ENCODE measurements at regions not wholly inside any gene's neighbourhood (a gene's known extent, or its start where the extent isn't known, plus 50 kb on each side); places are given as distances from the start of the nearest gene placed in this dataset.

DNA sequence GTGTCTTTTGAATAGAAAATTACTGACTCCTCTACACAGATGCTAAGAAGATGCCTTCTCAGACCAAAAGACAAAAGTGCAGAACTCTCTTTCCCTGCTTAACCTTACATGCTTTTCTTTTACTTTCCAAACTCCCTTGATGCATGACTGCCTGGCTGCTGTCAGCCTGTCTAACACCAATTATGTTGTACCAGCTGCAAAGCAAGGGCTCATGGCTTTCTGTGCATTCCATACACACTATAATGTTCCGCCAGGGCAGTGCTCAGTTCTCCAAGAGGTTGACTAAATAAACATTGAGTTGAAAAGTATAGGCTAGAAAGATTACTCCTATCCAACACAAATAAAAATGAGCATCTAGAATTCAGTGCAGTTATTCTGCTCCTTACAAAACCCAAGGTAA, 330.4 kb upstream of the NBEA start:
- TF ChIP-seq, protein P1, sequence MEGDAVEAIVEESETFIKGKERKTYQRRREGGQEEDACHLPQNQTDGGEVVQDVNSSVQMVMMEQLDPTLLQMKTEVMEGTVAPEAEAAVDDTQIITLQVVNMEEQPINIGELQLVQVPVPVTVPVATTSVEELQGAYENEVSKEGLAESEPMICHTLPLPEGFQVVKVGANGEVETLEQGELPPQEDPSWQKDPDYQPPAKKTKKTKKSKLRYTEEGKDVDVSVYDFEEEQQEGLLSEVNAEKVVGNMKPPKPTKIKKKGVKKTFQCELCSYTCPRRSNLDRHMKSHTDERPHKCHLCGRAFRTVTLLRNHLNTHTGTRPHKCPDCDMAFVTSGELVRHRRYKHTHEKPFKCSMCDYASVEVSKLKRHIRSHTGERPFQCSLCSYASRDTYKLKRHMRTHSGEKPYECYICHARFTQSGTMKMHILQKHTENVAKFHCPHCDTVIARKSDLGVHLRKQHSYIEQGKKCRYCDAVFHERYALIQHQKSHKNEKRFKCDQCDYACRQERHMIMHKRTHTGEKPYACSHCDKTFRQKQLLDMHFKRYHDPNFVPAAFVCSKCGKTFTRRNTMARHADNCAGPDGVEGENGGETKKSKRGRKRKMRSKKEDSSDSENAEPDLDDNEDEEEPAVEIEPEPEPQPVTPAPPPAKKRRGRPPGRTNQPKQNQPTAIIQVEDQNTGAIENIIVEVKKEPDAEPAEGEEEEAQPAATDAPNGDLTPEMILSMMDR (IDR thresholded peaks at IDR 0.05; ENCODE audit: low read depth, low read length, missing control alignments), result no peak
- no peak for DNase-seq (ENCODE audit: extremely low read depth, low read depth)
- no peak overlapping the region for H3K4me3 ChIP-seq (replicated peaks; ENCODE audit: low read depth, low read length)

DNA sequence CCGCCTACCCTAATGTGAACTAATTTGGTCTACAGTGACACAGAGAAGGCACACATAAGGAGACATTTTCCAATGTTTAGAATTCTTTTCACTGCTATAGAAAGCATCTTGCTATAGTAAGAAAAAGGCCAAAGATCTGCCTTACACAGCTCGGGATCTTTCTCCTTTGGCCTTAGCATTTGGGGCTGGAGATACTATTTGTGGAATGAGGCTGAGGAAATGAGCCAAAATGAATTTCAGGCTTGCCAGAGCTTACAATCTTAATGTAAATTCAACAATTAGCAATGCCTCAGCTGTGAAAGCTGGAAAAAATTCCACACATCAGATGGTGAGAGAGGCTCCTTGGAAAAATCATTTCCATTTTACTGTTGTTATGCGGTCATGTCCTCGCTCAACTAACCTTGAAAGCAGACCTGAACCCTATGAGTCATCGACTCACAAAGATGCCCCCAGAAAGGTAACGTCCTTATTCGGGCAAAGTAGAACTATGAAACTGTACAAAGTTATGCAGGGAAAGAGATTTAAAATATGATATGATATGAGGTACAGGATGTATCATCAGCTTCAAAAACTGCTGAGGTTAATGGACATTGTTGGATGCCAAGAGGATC, 324.5 kb upstream of the NBEA start:
- no peak for DNase-seq (ENCODE audit: extremely low read depth, low read depth)
- TF ChIP-seq, protein P1 (IDR thresholded peaks at IDR 0.05; ENCODE audit: low read depth, low read length, missing control alignments), result no peak
- no peak overlapping the region for H3K4me3 ChIP-seq (replicated peaks; ENCODE audit: low read depth, low read length)

DNA sequence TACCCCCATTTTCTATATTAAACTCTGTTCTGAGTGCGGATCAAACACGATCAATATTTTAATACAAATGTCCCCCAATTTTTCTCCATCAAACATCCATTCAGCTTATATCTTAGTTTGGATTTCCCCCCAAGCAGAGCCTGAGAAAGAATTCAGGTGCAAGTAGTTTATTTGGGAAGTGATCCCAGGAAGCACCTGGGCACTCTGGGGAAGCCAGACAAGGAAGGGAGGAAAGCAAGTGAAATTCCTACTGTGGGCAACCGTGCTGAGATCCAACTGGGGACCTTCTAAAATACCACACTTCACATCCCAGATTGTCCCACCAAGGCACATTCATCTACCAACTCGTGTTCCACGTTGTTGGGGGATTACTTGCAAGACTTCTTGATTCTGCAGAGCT, 323.4 kb upstream of the NBEA start:
- H3K4me3 ChIP-seq (replicated peaks; ENCODE audit: low read depth, low read length), result no peak overlapping the region
- TF ChIP-seq, protein P1 (IDR thresholded peaks at IDR 0.05; ENCODE audit: low read depth, low read length, missing control alignments), result no peak
- no peak for DNase-seq (ENCODE audit: extremely low read depth, low read depth)

DNA sequence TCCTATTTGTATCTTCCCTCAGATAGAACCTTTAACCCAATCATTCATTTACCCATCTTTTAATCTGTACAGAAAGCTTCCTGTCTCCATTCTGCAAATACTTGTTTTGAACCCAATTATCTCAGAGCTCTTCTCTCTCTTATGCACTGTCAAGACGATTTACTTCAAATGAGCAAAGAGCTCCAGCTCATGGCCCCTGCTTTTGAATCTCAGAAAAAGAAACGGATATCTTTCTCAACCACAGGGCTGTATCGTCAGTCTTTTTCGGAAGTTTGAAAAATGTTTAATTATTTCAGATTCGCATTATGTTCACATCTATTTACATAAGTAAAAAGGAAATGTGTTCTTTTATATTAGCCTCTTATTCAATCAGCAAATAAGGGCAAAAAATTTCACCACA, 322.7 kb upstream of the NBEA start:
- DNase-seq (ENCODE audit: extremely low read depth, low read depth), result no peak
- H3K4me3 ChIP-seq (replicated peaks; ENCODE audit: low read depth, low read length), result no peak overlapping the region
- TF ChIP-seq, protein P1 (IDR thresholded peaks at IDR 0.05; ENCODE audit: low read depth, low read length, missing control alignments), result no peak

DNA sequence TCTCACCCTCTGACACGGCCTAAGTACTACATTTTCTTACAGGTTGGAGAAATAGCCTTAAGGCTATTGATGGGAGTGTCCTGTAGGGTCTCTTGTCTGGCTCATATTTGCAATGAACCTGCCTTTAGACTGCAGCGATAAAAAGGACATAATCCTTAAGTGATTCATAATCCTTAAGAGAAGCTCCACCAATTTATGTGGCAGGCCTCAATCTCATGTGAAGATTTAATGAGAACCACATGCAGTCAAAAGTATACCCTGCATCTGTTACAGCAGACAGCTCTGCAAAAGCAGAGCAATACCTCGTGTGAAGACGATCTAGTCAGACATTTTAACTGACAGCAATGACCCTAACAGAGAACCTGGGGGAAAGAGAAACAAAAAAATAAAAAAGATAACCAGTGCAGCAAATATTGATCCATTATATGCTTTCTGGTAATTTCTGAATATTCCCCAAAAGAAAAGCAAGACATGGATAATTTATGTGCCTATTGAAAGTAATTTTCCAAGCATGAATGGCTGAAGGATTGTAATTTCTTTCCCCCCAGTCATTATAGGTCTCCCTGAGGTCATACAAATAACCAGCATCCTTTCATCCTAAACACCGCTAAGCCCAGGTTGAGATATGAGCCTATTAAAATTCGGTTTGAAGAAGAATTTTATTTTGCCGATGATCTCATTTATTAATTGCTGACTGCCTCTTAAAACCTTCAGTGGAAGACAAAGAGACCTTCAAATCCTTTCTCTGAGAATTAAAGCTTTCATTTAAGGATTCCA, 321.8 kb upstream of the NBEA start:
- DNase-seq (ENCODE audit: extremely low read depth, low read depth), result no peak
- no peak overlapping the region for H3K4me3 ChIP-seq (replicated peaks; ENCODE audit: low read depth, low read length)
- TF ChIP-seq, protein P1 (IDR thresholded peaks at IDR 0.05; ENCODE audit: low read depth, low read length, missing control alignments), result no peak

DNA sequence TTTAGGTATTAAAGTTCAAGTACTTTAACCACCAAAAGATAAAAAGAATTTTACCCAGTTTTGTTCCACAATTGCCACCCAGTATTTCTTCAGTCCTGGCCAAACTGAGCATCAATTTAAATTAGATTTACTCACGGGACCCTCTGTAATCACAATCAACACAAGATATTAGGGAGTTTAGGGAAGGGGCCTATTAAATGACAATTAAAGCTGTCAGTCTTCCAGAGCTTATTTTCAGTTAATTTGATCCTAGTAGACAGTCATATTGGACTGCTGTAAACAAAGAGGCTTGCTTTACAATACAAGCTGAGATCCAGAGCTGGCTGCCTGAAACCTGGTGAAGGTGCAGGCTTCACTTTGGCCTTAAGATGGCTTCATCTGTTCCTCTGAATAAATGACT, 321.2 kb upstream of the NBEA start:
- TF ChIP-seq, protein P1 (IDR thresholded peaks at IDR 0.05; ENCODE audit: low read depth, low read length, missing control alignments), result no peak
- DNase-seq (ENCODE audit: extremely low read depth, low read depth), result no peak
- H3K4me3 ChIP-seq (replicated peaks; ENCODE audit: low read depth, low read length), result no peak overlapping the region
